GM12892 (cell line): ENCODE measurements at regions not wholly inside any gene's neighbourhood (a gene's known extent, or its start where the extent isn't known, plus 50 kb on each side); places are given as distances from the start of the nearest gene placed in this dataset.

ENCODE experiments used
- POLR2A ChIP-seq: IDR thresholded peaks from 2 replicates; pipeline ENCODE4 v1.6.1; 2011; ENCODE audit warnings: low read depth, low read length, control low read depth
- POLR2AphosphoS5 ChIP-seq: IDR thresholded peaks from 2 replicates; pipeline ENCODE4 v1.6.1; 2011; ENCODE audit warnings: low read depth, low read length, control low read depth
- TAF1 ChIP-seq: IDR thresholded peaks from 2 replicates; pipeline ENCODE4 v1.6.1; 2011; ENCODE audit warnings: low read depth, mild to moderate bottlenecking, control low read depth, low read length, borderline replicate concordance

GRCh38 chr5:109950634-109951033 lies 260.9 kb downstream of the MAN2A1 start:
- TF ChIP-seq POLR2A = no peak
- TF ChIP-seq TAF1 = no peak
- TF ChIP-seq POLR2AphosphoS5 = no peak
